HG02840 (cell line): ENCODE measurements at regions not wholly inside any gene's neighbourhood (a gene's known extent, or its start where the extent isn't known, plus 50 kb on each side); places are given as distances from the start of the nearest gene placed in this dataset.

Experiments used
- ATAC-seq: cut with Tn5 transposase; IDR thresholded peaks from one replicate; pipeline ENCODE4 v1.9.1; 2021; ENCODE audit warnings: mild to moderate bottlenecking, moderate library complexity, moderate number of reproducible peaks; ENCODE audit not compliant: unreplicated experiment, low FRiP score

- no peak for ATAC-seq
Measured at GRCh38 chr9:1411826-1412225, 361.7 kb downstream of the DMRT2 start.

- ATAC-seq = no peak
Measured at GRCh38 chr9:1414711-1415131, 364.6 kb downstream of the DMRT2 start.

- ATAC-seq = no peak
Measured at GRCh38 chr9:1415146-1415545, 365.0 kb downstream of the DMRT2 start.

GRCh38 chr9:1416261-1416660, 366.1 kb downstream of the DMRT2 start:
- no peak for ATAC-seq

- ATAC-seq = no peak
Measured at GRCh38 chr9:1421436-1421835, 371.3 kb downstream of the DMRT2 start.

GRCh38 chr9:1427875-1428274, 377.7 kb downstream of the DMRT2 start:
- no peak for ATAC-seq

- ATAC-seq = no peak
Measured at GRCh38 chr9:1429297-1429696, 379.1 kb downstream of the DMRT2 start.

- ATAC-seq = no peak
Measured at GRCh38 chr9:1431461-1431860, 381.3 kb downstream of the DMRT2 start.

GRCh38 chr9:1434052-1434767, 384.1 kb downstream of the DMRT2 start:
- no peak for ATAC-seq

GRCh38 chr9:1434811-1435210, 384.7 kb downstream of the DMRT2 start:
- no peak for ATAC-seq

- ATAC-seq = no peak
Measured at GRCh38 chr9:1440256-1440655, 390.1 kb downstream of the DMRT2 start.

- no peak for ATAC-seq
Measured at GRCh38 chr9:1442105-1442504, 391.9 kb downstream of the DMRT2 start.

- no peak for ATAC-seq
Measured at GRCh38 chr9:1443450-1443849, 393.3 kb downstream of the DMRT2 start.

GRCh38 chr9:1446671-1447070, 396.5 kb downstream of the DMRT2 start:
- ATAC-seq = no peak

GRCh38 chr9:1453636-1454035, 403.5 kb downstream of the DMRT2 start:
- no peak for ATAC-seq

GRCh38 chr9:1454211-1454610, 404.1 kb downstream of the DMRT2 start:
- no peak for ATAC-seq

GRCh38 chr9:1454616-1455347, 404.6 kb downstream of the DMRT2 start:
- no peak for ATAC-seq

GRCh38 chr9:1455766-1456165, 405.6 kb downstream of the DMRT2 start:
- no peak for ATAC-seq

GRCh38 chr9:1456301-1457024, 406.3 kb downstream of the DMRT2 start:
- no peak for ATAC-seq

- no peak for ATAC-seq
Measured at GRCh38 chr9:1457460-1457859, 407.3 kb downstream of the DMRT2 start.

- no peak for ATAC-seq
Measured at GRCh38 chr9:1458503-1458902, 408.3 kb downstream of the DMRT2 start.
